Heart left ventricle (tissue), 16 donors: ENCODE measurements at regions not wholly inside any gene's neighbourhood (a gene's known extent, or its start where the extent isn't known, plus 50 kb on each side); places are given as distances from the start of the nearest gene placed in this dataset.

Experiments used
- ATAC-seq, 4 donors: fragments of 200-7000 bp; cut with Tn5 transposase; one replicate each; pipeline ENCODE4 v1.9.1; 2020 to 2022; ENCODE audit warnings: moderate library complexity in 4 of 4, mild to moderate bottlenecking in 3 of 4, moderate number of reproducible peaks in 1 of 4
- DNase-seq, 5 donors: peaks; one replicate each; pipeline ENCODE4 v3.0.0-alpha.2; 2020
- H3K27ac ChIP-seq, 12 donors: fragments of 200-600 bp; sonication (generic) in 4 of 12; one replicate each; pipeline versions ENCODE4 v1.5.0 to v1.8.0; 2016 to 2022; ENCODE audit warnings: mild to moderate bottlenecking in 2 of 12
- H3K27me3 ChIP-seq, 9 donors: fragments of 200-600 bp; sonication (generic) in 2 of 9; one replicate each; pipeline versions ENCODE4 v1.5.1 to v1.8.0; 2016 to 2022; ENCODE audit warnings: mild to moderate bottlenecking in 3 of 9
- H3K36me3 ChIP-seq, 9 donors: fragments of 200-600 bp; sonication (generic) in 2 of 9; one replicate each; pipeline versions ENCODE4 v1.5.0 to v1.8.0; 2018 to 2022; ENCODE audit warnings: mild to moderate bottlenecking in 2 of 9
- H3K4me1 ChIP-seq, 12 donors: fragments of 200-600 bp; sonication (generic) in 4 of 12; one replicate each; pipeline versions ENCODE4 v1.5.0 to v1.8.0; 2016 to 2022; ENCODE audit warnings: mild to moderate bottlenecking in 3 of 12
- H3K4me3 ChIP-seq, 12 donors: fragments of 200-600 bp; sonication (generic) in 4 of 12; one replicate each; pipeline versions ENCODE4 v1.5.0 to v1.8.0; 2017 to 2022; ENCODE audit warnings: mild to moderate bottlenecking in 9 of 12, moderate library complexity in 4 of 12
- H3K9me3 ChIP-seq, 12 donors: fragments of 200-600 bp; sonication (generic) in 4 of 12; one replicate each; pipeline versions ENCODE4 v1.5.0 to v1.8.0; 2016 to 2022; ENCODE audit warnings: mild to moderate bottlenecking in 1 of 12
- CTCF ChIP-seq, 12 donors: fragments of 200-600 bp; sonication (generic) in 4 of 12; IDR thresholded peaks; one replicate each; pipeline versions ENCODE4 v1.5.0 to v1.8.0; 2018 to 2022; ENCODE audit warnings: antibody characterized with exemption in 12 of 12, mild to moderate bottlenecking in 5 of 12
- POLR2A ChIP-seq, 2 donors: fragments of 450-650 bp; IDR thresholded peaks; one replicate each; pipeline ENCODE4 v1.6.1; 2017; ENCODE audit warnings: antibody characterized with exemption in 2 of 2, mild to moderate bottlenecking in 2 of 2, moderate library complexity in 2 of 2
- WGBS, 4 donors: extraction: QIAGEN DNeasy Blood & Tissue Kit in 2 of 4; methylation state at CpG; one replicate each; pipeline versions ENCODE4 v1.1.5 to v1.1.7; 2013 to 2018; 5-methylcytosine and 5-hydroxymethylcytosine counted together
- intact Hi-C, 10 donors: fragments of 100-400 bp; cut with DNase I; formaldehyde crosslinking; loops; one replicate each; pipeline versions ENCODE4 v1.11.1 to v1.14.2; 2022
- donor health status: ischemic (EF 13 %, LVEDD 7.1; RV severe dilation, severe dysfunction).
- donor health status: healthy with polysubstance abuse.
- donor health status: DM: no; HTN: yes; CAD: no.
- donor health status: DM: no; HTN: no; CAD: no.
- donor health status: ischemic (EF 25% LVEDD 6.9; RV normal size, moderate dysfunction).
- donor health status: ischemic (EF 25% LVEDD 5.7; RV mildly dilated, moderate dysfunction).
- donor health status: healthy.
- donor health status: DM: yes; HTN: yes; CAD: no.
- donor health status: ischemic (EF 35%, LVEDD 5.7; RV mildly dilated, moderate dysfunction).
- donor health status: nonischemic (EF 11% LVEDD 7.7; RV severe dilation, severe dysfunction).
- donor health status: DM: yes; HTN: yes; CAD: no.
- donor health status: PGD.
- donor health status: ischemic (EF 29% LVEDD 5.4; RV normal size, mild dysfunction).
- donor health status: nonischemic (EF 23%, LVEDD 6.1; RV moderate dilation, normal function).

GRCh38 chr1:115558275-115558674, 83.5 kb upstream of the VANGL1 start:
- Histone ChIP-seq H3K4me3 (no peak overlapping the region), H3K36me3 (no peaks in the 10 kb centered on the region), H3K4me1 (no peaks in the 10 kb centered on the region), H3K9me3 (peaks cover 0 to 2% (median 0%) of the 10 kb centered on the region in 12 donors), H3K27me3 (peaks cover 0 to 19% (median 8%) of the 10 kb centered on the region in 9 donors), H3K27ac (no peak overlapping the region)
- peak in 2 of 4 donors; percentile 42 to 53 for ATAC-seq
- WGBS, 4 donors: 72 to 91% (median 86%) methylated on average over 2 of the region's 2 CpGs
- TF ChIP-seq CTCF (IDR thresholded peaks at IDR 0.05): no peak
- no peak for TF ChIP-seq POLR2A (IDR thresholded peaks at IDR 0.05)
- no peak for DNase-seq
- intact Hi-C loops: no loop called here

- Histone ChIP-seq H3K4me1 (no peaks in the 10 kb centered on the region), H3K36me3 (no peaks in the 10 kb centered on the region), H3K9me3 (no peaks in the 10 kb centered on the region), H3K27me3 (peaks cover 0 to 16% (median 2%) of the 10 kb centered on the region in 9 donors), H3K27ac (no peak overlapping the region), H3K4me3 (no peak overlapping the region)
- 44 to 64% (median 50%) methylated on average over 1 of the region's 1 CpG for whole genome bisulfite sequencing, 4 donors
- TF ChIP-seq POLR2A (IDR thresholded peaks at IDR 0.05) (no peak), CTCF (IDR thresholded peaks at IDR 0.05) (no peak)
- intact Hi-C loops: no loop called here
- ATAC-seq: no peak
- DNase-seq: no peak
These were observed 84.1 kb upstream of the VANGL1 start for GRCh38 chr1:115557715-115558114.

- TF ChIP-seq POLR2A (IDR thresholded peaks at IDR 0.05) (no peak), CTCF (IDR thresholded peaks at IDR 0.05) (no peak)
- intact Hi-C loops: no loop called here
- 91 to 98% (median 97%) methylated on average over 1 of the region's 1 CpG for WGBS, 4 donors
- DNase-seq: no peak
- Histone ChIP-seq H3K27me3 (peaks cover 0 to 5% (median 0%) of the 10 kb centered on the region in 9 donors), H3K4me1 (no peaks in the 10 kb centered on the region), H3K27ac (no peak overlapping the region), H3K36me3 (no peaks in the 10 kb centered on the region), H3K4me3 (no peak overlapping the region), H3K9me3 (no peaks in the 10 kb centered on the region)
- no peak for ATAC-seq
These were observed 85.5 kb upstream of the VANGL1 start for GRCh38 chr1:115556236-115556635.

- H3K4me3 ChIP-seq: no peak overlapping the region
- no peak overlapping the region for H3K27ac ChIP-seq
- no peaks in the 10 kb centered on the region for H3K4me1 ChIP-seq
- peaks cover 0 to 4% (median 0%) of the 10 kb centered on the region in 9 donors for H3K27me3 ChIP-seq
- no peaks in the 10 kb centered on the region for H3K36me3 ChIP-seq
- H3K9me3 ChIP-seq: no peaks in the 10 kb centered on the region
- intact Hi-C loops: no loop called here
- ATAC-seq: no peak
- no peak for TF ChIP-seq CTCF (IDR thresholded peaks at IDR 0.05)
- no peak for TF ChIP-seq POLR2A (IDR thresholded peaks at IDR 0.05)
- WGBS, 4 donors: 22 to 51% (median 41%) methylated on average over 2 of the region's 2 CpGs
- no peak for DNase-seq
These were observed 86.3 kb upstream of the VANGL1 start for GRCh38 chr1:115555446-115555845.
